Nephron (organoid): ENCODE measurements at regions not wholly inside any gene's neighbourhood (a gene's known extent, or its start where the extent isn't known, plus 50 kb on each side); places are given as distances from the start of the nearest gene placed in this dataset.
A peak's percentile ranks its signal among the peaks of the same experiment; 100 is the strongest.

Experiments used
- H3K27ac Mint-ChIP-seq, 3 experiments: 2 replicates each; pipeline ENCODE4 v1.8.0; 2020; ENCODE audit warnings: mixed read lengths in 3 of 3, mild to moderate bottlenecking in 2 of 3, moderate library complexity in 1 of 3
- H3K27me3 Mint-ChIP-seq: 2 replicates; pipeline ENCODE4 v1.8.0; 2021; ENCODE audit warnings: low read depth, mild to moderate bottlenecking, moderate library complexity, mixed read lengths
- H3K36me3 Mint-ChIP-seq: 2 replicates; pipeline ENCODE4 v1.8.0; 2020; ENCODE audit warnings: low read depth, mixed read lengths
- H3K4me1 Mint-ChIP-seq: 2 replicates; pipeline ENCODE4 v1.8.0; 2020; ENCODE audit warnings: mixed read lengths
- H3K4me3 Mint-ChIP-seq, 3 experiments: 2 replicates each; pipeline ENCODE4 v1.8.0; 2020; ENCODE audit warnings: mild to moderate bottlenecking in 3 of 3, mixed read lengths in 3 of 3, moderate library complexity in 2 of 3
- H3K9me3 Mint-ChIP-seq: 2 replicates; pipeline ENCODE4 v1.8.0; 2020; ENCODE audit warnings: mixed read lengths
- CTCF ChIP-seq, 3 experiments: fragments of 200-600 bp; sonication (generic); IDR thresholded peaks; one replicate each; pipeline ENCODE4 v1.5.0; 2021; ENCODE audit warnings: antibody characterized with exemption in 3 of 3; ENCODE audit not compliant: unreplicated experiment in 3 of 3

DNA sequence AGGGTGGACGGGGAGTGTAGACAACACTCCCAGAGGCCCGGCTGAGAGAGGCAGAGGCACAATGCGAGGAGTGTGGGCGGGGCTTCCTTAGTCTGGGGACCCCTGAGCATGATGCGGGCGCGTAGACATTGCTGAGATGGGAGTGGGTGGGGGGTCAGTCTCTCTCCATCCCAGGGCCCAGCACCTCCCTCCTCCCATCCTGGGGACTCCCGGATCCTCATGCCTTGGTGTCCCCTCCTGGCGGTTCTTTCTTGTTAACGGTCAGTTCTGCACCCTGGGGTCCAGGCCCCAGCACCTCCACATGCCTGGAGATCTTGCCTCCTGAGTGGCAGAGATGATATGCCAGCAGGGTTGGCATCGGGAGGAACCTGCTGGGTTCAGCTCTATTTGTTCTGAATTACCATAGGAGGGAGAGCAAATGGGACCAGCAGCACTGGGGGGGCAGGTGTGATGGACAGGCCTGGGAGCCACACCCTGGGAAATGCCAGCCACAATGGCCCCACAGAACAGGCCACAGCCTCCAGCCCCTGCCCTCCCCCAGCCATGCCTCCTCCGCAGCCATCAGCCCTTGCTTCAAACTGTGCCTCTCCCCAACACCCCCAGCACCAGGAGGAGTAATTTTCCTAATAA, 55.7 kb downstream of the RTL6 start:
- H3K36me3 Mint-ChIP-seq, result no peaks in the 10 kb centered on the region
- H3K4me1 Mint-ChIP-seq, result peaks cover 14% of the 10 kb centered on the region
- peaks cover 3% of the 10 kb centered on the region for H3K9me3 Mint-ChIP-seq
- H3K4me3 Mint-ChIP-seq, result no peak overlapping the region
- no peak overlapping the region for H3K27ac Mint-ChIP-seq
- no peaks in the 10 kb centered on the region for H3K27me3 Mint-ChIP-seq
- TF ChIP-seq CTCF (IDR thresholded peaks at IDR 0.05; ENCODE audit: unreplicated experiment in 3 of 3), result no peak

- Mint-ChIP-seq H3K27me3 (no peaks in the 10 kb centered on the region), H3K4me3 (no peak overlapping the region), H3K36me3 (no peaks in the 10 kb centered on the region)
Measured at GRCh38 chr22:44441401-44442185, 56.4 kb downstream of the RTL6 start.

DNA sequence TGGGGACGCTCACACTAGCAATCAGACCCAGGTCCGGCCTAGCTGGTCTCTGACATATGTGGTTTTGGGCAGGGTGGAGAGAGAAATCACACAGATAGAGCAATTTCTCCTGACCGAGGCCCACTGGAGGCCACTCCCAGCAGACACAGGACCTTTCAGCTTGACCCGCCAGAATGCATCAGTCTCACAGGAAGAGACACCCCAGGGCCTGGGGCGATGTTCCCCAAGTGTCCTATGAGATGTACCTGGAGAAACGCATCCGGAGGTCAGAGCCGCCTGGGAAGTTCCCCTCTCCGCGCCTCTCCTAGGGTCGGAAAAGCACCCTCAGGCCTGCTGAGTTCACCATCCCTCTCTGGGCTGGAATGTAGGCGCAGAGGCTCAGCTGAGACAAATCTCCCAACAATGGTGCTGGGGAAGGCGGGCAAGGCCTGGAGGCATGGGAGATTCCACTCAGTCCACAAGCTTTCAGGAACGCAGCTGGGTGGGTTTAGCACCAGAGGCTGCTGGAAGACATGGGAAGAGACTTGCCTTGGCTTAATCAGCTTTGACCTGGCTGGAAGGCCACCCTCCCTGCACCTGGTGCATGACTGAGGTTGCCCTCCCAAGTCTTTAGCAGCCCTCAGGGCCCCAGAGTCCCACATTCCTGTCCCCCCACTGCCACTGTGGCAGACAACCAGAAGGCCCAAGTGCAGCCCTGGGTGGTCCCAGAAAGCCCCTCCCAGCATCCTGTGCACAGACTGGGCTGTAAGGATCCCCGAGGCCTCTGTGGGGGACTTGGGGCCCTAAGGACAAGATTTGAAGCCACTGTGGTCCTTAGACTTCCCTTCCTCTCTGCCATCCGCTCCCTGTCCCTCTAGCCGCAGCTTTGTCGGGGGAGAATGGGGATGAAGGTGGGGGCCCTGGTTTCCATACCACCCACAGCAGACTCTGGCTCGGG, 57.5 kb downstream of the RTL6 start:
- Mint-ChIP-seq H3K4me1 (peaks cover 10% of the 10 kb centered on the region), H3K27ac (no peak overlapping the region), H3K27me3 (no peaks in the 10 kb centered on the region), H3K36me3 (no peaks in the 10 kb centered on the region), H3K4me3 (no peak overlapping the region), H3K9me3 (no peaks in the 10 kb centered on the region)
- no peak for TF ChIP-seq CTCF (IDR thresholded peaks at IDR 0.05; ENCODE audit: unreplicated experiment in 3 of 3)

More at GRCh38 chr22:44441401-44442185, 56.4 kb downstream of the RTL6 start:
- Mint-ChIP-seq H3K4me1 (peaks cover 13% of the 10 kb centered on the region), H3K27ac (no peak overlapping the region), H3K9me3 (peaks cover 2% of the 10 kb centered on the region)
- TF ChIP-seq CTCF (IDR thresholded peaks at IDR 0.05; ENCODE audit: unreplicated experiment in 3 of 3), result no peak

DNA sequence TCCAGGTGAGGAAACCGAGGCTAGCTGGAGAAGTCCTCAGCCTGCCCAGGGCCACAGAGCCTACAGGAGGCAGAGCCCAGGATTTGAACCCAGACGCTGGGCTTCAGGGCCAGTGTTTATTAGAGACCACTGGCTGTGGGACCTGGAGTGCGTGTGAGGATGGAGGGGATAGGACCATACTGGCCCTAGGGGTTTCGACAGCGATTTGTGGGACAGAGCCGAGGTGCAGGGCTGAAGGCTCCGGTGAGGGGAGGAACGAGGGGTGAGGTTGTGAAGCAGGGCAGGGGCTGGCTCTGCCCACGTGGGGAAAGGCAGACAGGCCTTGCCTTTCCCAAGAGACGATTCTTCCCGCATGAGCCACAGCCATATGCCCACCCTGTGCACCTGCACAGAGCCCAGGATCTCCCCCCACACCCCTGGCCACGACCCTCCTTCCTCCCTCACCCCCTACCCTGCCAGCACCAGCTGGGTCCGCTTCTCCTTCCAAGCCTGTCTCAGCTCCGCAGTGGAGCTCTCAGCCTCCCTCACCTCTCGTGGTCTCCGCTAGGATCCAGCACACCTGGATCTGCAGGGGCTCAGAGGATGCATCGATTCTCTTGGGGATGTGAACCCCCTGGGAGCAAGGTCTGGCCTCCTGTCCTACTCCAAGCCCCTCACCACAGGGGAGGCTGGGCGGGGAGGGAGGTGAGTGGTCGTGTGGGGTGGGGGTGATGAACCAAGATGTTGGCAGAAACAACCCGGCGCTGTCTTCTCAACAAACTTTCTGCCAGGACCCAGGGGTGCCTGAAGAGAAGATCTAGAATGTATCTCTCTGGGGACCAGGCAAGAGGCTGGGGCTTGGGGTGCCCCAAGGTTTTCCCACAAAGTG, 58.4 kb downstream of the RTL6 start:
- H3K9me3 Mint-ChIP-seq, result no peaks in the 10 kb centered on the region
- no peak overlapping the region for H3K27ac Mint-ChIP-seq
- no peak overlapping the region for H3K4me3 Mint-ChIP-seq
- peaks cover 10% of the 10 kb centered on the region for H3K4me1 Mint-ChIP-seq
- H3K27me3 Mint-ChIP-seq, result no peaks in the 10 kb centered on the region
- no peaks in the 10 kb centered on the region for H3K36me3 Mint-ChIP-seq
- TF ChIP-seq CTCF (IDR thresholded peaks at IDR 0.05; ENCODE audit: unreplicated experiment in 3 of 3), result no peak

DNA sequence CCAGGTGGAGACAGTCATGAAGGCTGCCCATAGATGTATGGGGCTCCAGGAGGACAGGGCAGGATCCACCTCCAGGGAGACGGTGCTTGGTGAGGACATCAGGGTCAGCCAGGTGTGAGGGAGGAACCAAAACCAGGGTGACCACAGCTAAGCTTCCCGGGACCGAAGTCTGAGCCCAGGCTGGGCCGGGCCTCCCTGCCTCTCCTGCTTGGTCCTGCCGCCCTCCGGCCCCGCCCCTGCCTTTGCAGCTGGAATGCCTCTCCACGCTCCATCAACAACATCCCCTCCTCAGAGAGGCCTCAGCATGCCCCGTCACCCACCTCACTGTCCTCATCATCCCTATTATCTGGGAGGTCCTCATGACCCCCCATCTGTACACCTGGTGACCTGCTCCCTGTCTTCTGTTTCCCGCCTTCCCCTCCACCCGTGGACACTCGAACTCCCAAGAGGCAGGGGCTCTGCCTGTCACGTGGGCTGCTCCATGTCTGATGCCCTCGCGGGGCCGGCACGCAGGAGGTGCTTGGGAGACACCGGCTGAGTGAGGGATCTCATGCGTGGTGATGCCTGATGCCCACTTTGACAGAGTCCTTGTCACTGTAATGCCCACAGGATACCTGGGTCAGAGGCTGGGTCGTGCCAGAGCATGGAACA, 59.4 kb downstream of the RTL6 start:
- H3K9me3 Mint-ChIP-seq, result no peaks in the 10 kb centered on the region
- H3K4me1 Mint-ChIP-seq, result peaks cover 9% of the 10 kb centered on the region

More for the DNA sequence above, 59.4 kb downstream of the RTL6 start:
- H3K27me3 Mint-ChIP-seq, result no peaks in the 10 kb centered on the region
- peak overlapping the region in 1 of 3 experiments; percentile 30 for H3K27ac Mint-ChIP-seq
- no peak overlapping the region for H3K4me3 Mint-ChIP-seq
- H3K36me3 Mint-ChIP-seq, result no peaks in the 10 kb centered on the region
- no peak for TF ChIP-seq CTCF (IDR thresholded peaks at IDR 0.05; ENCODE audit: unreplicated experiment in 3 of 3)
